ENCODE measurements at regions not wholly inside any gene's neighbourhood (a gene's known extent, or its start where the extent isn't known, plus 50 kb on each side); places are given as distances from the start of the nearest gene placed in this dataset.
"Not testable (repeated sequence)": the region's sequence is repeated elsewhere in the genome, so short reads cannot be mapped to it uniquely, and the experiment has no call there.

- H3K27ac ChIP-seq: no peak overlapping the region
- no peak for TF ChIP-seq EZH2 (IDR thresholded peaks at IDR 0.05; ENCODE audit: borderline replicate concordance)
- TF ChIP-seq EZH2phosphoT487 (IDR thresholded peaks at IDR 0.05; ENCODE audit: low read depth, severe bottlenecking, unreplicated experiment): no peak
- no peak for TF ChIP-seq CTCF (IDR thresholded peaks at IDR 0.05; ENCODE audit: poor library complexity)
- no peaks in the 10 kb centered on the region for H4K20me1 ChIP-seq (ENCODE audit: insufficient read depth, poor library complexity, severe bottlenecking)
- H3K4me2 ChIP-seq: no peak overlapping the region
- H3K9me2 ChIP-seq (replicated peaks; ENCODE audit: insufficient read depth): no peaks in the 10 kb centered on the region
- H3K36me3 ChIP-seq (replicated peaks; ENCODE audit: insufficient read depth, low read depth): no peaks in the 10 kb centered on the region
- H3K27me3 ChIP-seq: no peaks in the 10 kb centered on the region
- H2AFZ ChIP-seq: no peak overlapping the region
- no peak for DNase-seq (ENCODE audit: low spot score)
- 77% methylated on average over 7 of the region's 7 CpGs for WGBS (ENCODE audit: low lambda C conversion rate, missing lambda C conversion rate)
- no peak overlapping the region for H3K4me3 ChIP-seq
- H3K4me1 ChIP-seq (ENCODE audit: insufficient read depth): no peaks in the 10 kb centered on the region
- no peaks in the 10 kb centered on the region for H3K9me3 ChIP-seq (ENCODE audit: low read depth)
- no peaks in the 10 kb centered on the region for H3K79me2 ChIP-seq
Observed at GRCh38 chr22:33166206-33166605, 108.0 kb upstream of the SYN3 start.

GRCh38 chr22:33163815-33164214, 105.6 kb upstream of the SYN3 start:
- Histone ChIP-seq H3K9me2 (replicated peaks; ENCODE audit: insufficient read depth) (no peaks in the 10 kb centered on the region), H3K36me3 (replicated peaks; ENCODE audit: insufficient read depth, low read depth) (no peaks in the 10 kb centered on the region), H3K27me3 (no peaks in the 10 kb centered on the region), H3K4me2 (no peak overlapping the region), H3K9me3 (ENCODE audit: low read depth) (no peaks in the 10 kb centered on the region), H3K4me3 (no peak overlapping the region), H4K20me1 (ENCODE audit: insufficient read depth, poor library complexity, severe bottlenecking) (no peaks in the 10 kb centered on the region), H3K4me1 (ENCODE audit: insufficient read depth) (no peaks in the 10 kb centered on the region), H3K79me2 (no peaks in the 10 kb centered on the region), H3K27ac (no peak overlapping the region), H2AFZ (no peak overlapping the region)
- 22% methylated on average over 4 of the region's 4 CpGs for WGBS (ENCODE audit: low lambda C conversion rate, missing lambda C conversion rate)
- no peak for TF ChIP-seq EZH2phosphoT487 (IDR thresholded peaks at IDR 0.05; ENCODE audit: low read depth, severe bottlenecking, unreplicated experiment)
- no peak for TF ChIP-seq EZH2 (IDR thresholded peaks at IDR 0.05; ENCODE audit: borderline replicate concordance)
- TF ChIP-seq CTCF (IDR thresholded peaks at IDR 0.05; ENCODE audit: poor library complexity): no peak
- no peak for DNase-seq (ENCODE audit: low spot score)

- TF ChIP-seq EZH2 (IDR thresholded peaks at IDR 0.05; ENCODE audit: borderline replicate concordance): no peak
- no peak for TF ChIP-seq EZH2phosphoT487 (IDR thresholded peaks at IDR 0.05; ENCODE audit: low read depth, severe bottlenecking, unreplicated experiment)
- no peak for TF ChIP-seq CTCF (IDR thresholded peaks at IDR 0.05; ENCODE audit: poor library complexity)
- no peaks in the 10 kb centered on the region for H3K27me3 ChIP-seq
- no peaks in the 10 kb centered on the region for H3K4me1 ChIP-seq (ENCODE audit: insufficient read depth)
- H2AFZ ChIP-seq: no peak overlapping the region
- H3K27ac ChIP-seq: no peak overlapping the region
- WGBS (ENCODE audit: low lambda C conversion rate, missing lambda C conversion rate): 36% methylated on average over 3 of the region's 3 CpGs
- no peaks in the 10 kb centered on the region for H3K79me2 ChIP-seq
- DNase-seq (ENCODE audit: low spot score): no peak
- no peaks in the 10 kb centered on the region for H3K36me3 ChIP-seq (replicated peaks; ENCODE audit: insufficient read depth, low read depth)
- no peaks in the 10 kb centered on the region for H4K20me1 ChIP-seq (ENCODE audit: insufficient read depth, poor library complexity, severe bottlenecking)
- H3K9me2 ChIP-seq (replicated peaks; ENCODE audit: insufficient read depth): no peaks in the 10 kb centered on the region
- no peak overlapping the region for H3K4me2 ChIP-seq
- H3K4me3 ChIP-seq: no peak overlapping the region
- H3K9me3 ChIP-seq (ENCODE audit: low read depth): no peaks in the 10 kb centered on the region
Observed at GRCh38 chr22:33162196-33162595, 104.0 kb upstream of the SYN3 start.

- no peaks in the 10 kb centered on the region for H3K4me1 ChIP-seq (ENCODE audit: insufficient read depth)
- no peak overlapping the region for H3K4me2 ChIP-seq
- WGBS (ENCODE audit: low lambda C conversion rate, missing lambda C conversion rate): 95% methylated on average over 1 of the region's 1 CpG
- no peak for TF ChIP-seq EZH2 (IDR thresholded peaks at IDR 0.05; ENCODE audit: borderline replicate concordance)
- TF ChIP-seq EZH2phosphoT487 (IDR thresholded peaks at IDR 0.05; ENCODE audit: low read depth, severe bottlenecking, unreplicated experiment): no peak
- TF ChIP-seq CTCF (IDR thresholded peaks at IDR 0.05; ENCODE audit: poor library complexity): no peak
- no peak overlapping the region for H2AFZ ChIP-seq
- no peaks in the 10 kb centered on the region for H4K20me1 ChIP-seq (ENCODE audit: insufficient read depth, poor library complexity, severe bottlenecking)
- H3K9me3 ChIP-seq (ENCODE audit: low read depth): no peaks in the 10 kb centered on the region
- H3K79me2 ChIP-seq: no peaks in the 10 kb centered on the region
- DNase-seq (ENCODE audit: low spot score): no peak
- no peaks in the 10 kb centered on the region for H3K9me2 ChIP-seq (replicated peaks; ENCODE audit: insufficient read depth)
- H3K4me3 ChIP-seq: no peak overlapping the region
- no peak overlapping the region for H3K27ac ChIP-seq
- H3K36me3 ChIP-seq (replicated peaks; ENCODE audit: insufficient read depth, low read depth): no peaks in the 10 kb centered on the region
- no peaks in the 10 kb centered on the region for H3K27me3 ChIP-seq
Observed at GRCh38 chr22:33160525-33160924, 102.3 kb upstream of the SYN3 start.

- H2AFZ ChIP-seq; H3K27me3 ChIP-seq; H3K4me3 ChIP-seq; H3K27ac ChIP-seq; DNase-seq (ENCODE audit: low spot score); H3K79me2 ChIP-seq; H3K4me2 ChIP-seq; H4K20me1 ChIP-seq (ENCODE audit: insufficient read depth, poor library complexity, severe bottlenecking); H3K9me2 ChIP-seq (replicated peaks; ENCODE audit: insufficient read depth); H3K9me3 ChIP-seq (ENCODE audit: low read depth); H3K4me1 ChIP-seq (ENCODE audit: insufficient read depth); H3K36me3 ChIP-seq (replicated peaks; ENCODE audit: insufficient read depth, low read depth): not testable (repeated sequence)
- WGBS (ENCODE audit: low lambda C conversion rate, missing lambda C conversion rate): 50% methylated on average over 1 of the region's 1 CpG
Observed at GRCh38 chr22:33154967-33155366, 96.8 kb upstream of the SYN3 start.

Measured in hepatocyte (in vitro differentiated cells).